Vagina (tissue), 2 donors: ENCODE measurements at regions not wholly inside any gene's neighbourhood (a gene's known extent, or its start where the extent isn't known, plus 50 kb on each side); places are given as distances from the start of the nearest gene placed in this dataset.

ENCODE experiments used
- POLR2AphosphoS5 ChIP-seq, 2 donors: sonication (generic); formaldehyde crosslinking; IDR thresholded peaks; one replicate each; pipeline ENCODE4 v1.9.0; 2017; ENCODE audit warnings: antibody characterized with exemption in 2 of 2, mild to moderate bottlenecking in 2 of 2, low read depth in 1 of 2; ENCODE audit not compliant: insufficient read depth in 1 of 2
- TF ChIP-seq, protein P1 (sequence below), 3 experiments: fragments of 450-650 bp in 2 of 3; fragments of 200-600 bp in 1 of 3; sonication (generic) in 1 of 3; IDR thresholded peaks; one replicate each; pipeline ENCODE4 v1.5.1; 2017 to 2019; ENCODE audit warnings: antibody characterized with exemption in 3 of 3, mild to moderate bottlenecking in 2 of 3, moderate library complexity in 2 of 3

DNA sequence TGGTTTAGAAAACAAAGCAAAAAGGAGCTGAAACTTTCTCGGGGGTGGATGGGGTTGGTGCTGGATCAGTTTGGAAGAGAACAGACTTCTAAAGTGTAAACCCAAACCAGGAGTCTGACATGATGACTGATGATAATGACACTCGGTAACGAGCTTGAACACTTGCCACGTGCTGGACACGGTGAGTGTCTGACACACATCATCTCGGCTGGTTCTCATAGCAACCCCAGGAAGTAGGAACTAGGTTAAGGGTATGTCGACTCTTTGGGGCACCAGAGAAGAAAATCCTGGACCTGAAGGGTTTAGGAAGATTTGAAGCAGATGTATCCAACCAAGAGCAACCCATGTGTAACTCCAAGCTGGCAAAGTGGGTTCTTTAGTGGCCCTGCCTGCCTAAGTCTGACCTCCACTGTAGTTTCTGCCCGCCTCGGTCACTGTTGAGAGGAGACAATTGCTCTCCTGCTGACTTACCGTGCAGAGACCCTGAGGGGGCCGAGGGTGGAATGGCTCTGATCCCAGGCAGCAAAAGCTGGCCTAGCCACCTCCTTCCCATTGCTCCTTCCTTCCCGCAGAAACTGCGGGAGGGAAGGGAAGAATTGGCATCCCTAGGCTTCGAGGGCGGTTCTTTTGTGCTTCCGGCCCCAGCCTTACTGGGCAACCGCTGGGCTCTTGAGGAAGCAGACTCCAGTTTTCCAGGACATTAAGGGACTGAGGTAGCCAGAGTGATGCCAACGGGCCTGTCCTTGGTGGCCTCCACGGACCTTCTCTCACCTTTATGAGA, 156.0 kb downstream of the TOMM20 start:
- TF ChIP-seq, protein P1, sequence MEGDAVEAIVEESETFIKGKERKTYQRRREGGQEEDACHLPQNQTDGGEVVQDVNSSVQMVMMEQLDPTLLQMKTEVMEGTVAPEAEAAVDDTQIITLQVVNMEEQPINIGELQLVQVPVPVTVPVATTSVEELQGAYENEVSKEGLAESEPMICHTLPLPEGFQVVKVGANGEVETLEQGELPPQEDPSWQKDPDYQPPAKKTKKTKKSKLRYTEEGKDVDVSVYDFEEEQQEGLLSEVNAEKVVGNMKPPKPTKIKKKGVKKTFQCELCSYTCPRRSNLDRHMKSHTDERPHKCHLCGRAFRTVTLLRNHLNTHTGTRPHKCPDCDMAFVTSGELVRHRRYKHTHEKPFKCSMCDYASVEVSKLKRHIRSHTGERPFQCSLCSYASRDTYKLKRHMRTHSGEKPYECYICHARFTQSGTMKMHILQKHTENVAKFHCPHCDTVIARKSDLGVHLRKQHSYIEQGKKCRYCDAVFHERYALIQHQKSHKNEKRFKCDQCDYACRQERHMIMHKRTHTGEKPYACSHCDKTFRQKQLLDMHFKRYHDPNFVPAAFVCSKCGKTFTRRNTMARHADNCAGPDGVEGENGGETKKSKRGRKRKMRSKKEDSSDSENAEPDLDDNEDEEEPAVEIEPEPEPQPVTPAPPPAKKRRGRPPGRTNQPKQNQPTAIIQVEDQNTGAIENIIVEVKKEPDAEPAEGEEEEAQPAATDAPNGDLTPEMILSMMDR (IDR thresholded peaks at IDR 0.05): no peak
- TF ChIP-seq POLR2AphosphoS5 (IDR thresholded peaks at IDR 0.05; ENCODE audit: insufficient read depth in 1 of 2, low read depth in 1 of 2): no peak
